GM18909 (cell line): ENCODE measurements at regions not wholly inside any gene's neighbourhood (a gene's known extent, or its start where the extent isn't known, plus 50 kb on each side); places are given as distances from the start of the nearest gene placed in this dataset.
A peak's percentile ranks its signal among the peaks of the same experiment; 100 is the strongest.
"Not testable (repeated sequence)": the region's sequence is repeated elsewhere in the genome, so short reads cannot be mapped to it uniquely, and the experiment has no call there.

Experiments used
- ATAC-seq: cut with Tn5 transposase; IDR thresholded peaks from one replicate; pipeline ENCODE4 v1.9.1; 2021; ENCODE audit warnings: mild to moderate bottlenecking; ENCODE audit not compliant: unreplicated experiment, poor library complexity

- no peak for ATAC-seq
Measured at GRCh38 chr15:58322253-58322652, 109.5 kb upstream of the LIPC start.

DNA sequence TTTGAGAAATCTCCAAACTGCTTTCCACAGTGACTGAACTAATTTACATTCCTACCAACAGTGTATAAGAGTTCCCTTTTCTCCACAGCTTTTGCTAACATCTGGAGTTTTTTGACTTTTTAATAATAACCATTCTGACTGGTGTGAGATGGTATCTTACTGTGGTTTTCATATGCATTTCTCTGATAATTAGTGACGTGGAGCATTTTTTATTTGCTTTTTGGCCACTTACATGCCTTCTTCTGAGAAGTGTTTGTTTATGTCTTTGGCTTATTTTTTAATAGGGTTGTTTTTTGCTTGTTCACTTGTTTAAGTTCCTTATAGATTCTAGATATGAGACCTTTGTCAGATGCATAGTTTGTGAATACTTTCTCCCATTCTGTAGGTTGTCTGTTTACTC is 108.5 kb upstream of the LIPC start:
- ATAC-seq: not testable (repeated sequence)

DNA sequence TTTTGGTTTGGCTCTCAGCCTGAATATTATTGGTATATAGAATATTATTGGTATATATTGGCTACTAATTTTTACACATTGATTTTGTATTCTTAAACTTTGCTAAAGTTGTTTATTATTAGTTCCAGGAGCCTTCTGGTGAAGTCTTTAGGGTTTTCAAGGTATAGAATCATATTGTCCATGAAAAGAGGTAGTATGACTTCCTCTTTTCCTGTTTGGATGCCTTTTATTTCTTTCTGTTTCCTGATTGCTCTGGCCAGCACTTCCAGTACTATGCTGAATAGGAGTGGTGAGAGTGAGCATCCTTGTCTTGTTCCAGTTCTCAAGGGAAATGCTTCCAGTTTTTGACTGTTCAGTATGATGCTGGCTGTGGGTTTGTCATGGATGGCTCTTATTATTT is 107.3 kb upstream of the LIPC start:
- ATAC-seq: no peak

DNA sequence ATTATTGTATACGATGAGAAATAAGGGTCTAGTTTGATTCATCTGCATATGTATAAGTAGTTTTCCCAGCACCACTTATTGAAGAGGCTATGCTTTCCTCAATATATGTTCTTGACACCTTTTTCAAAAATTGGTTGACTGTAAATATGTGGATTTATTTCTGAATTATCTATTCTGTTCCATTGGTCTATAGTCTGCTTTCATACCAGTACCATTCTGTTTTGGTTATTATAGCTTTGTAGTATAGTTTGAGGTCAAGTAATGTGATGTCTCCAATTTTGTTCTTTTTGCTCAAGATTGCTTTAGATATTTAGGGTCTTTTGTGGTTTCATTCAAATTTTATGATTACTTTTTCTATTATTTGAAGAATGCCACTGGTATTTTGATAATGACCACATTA is 103.8 kb upstream of the LIPC start:
- no peak for ATAC-seq

GRCh38 chr15:58329211-58329610 is 102.6 kb upstream of the LIPC start:
- ATAC-seq: no peak

GRCh38 chr15:58329781-58330671 is 101.8 kb upstream of the LIPC start:
- ATAC-seq: no peak

DNA sequence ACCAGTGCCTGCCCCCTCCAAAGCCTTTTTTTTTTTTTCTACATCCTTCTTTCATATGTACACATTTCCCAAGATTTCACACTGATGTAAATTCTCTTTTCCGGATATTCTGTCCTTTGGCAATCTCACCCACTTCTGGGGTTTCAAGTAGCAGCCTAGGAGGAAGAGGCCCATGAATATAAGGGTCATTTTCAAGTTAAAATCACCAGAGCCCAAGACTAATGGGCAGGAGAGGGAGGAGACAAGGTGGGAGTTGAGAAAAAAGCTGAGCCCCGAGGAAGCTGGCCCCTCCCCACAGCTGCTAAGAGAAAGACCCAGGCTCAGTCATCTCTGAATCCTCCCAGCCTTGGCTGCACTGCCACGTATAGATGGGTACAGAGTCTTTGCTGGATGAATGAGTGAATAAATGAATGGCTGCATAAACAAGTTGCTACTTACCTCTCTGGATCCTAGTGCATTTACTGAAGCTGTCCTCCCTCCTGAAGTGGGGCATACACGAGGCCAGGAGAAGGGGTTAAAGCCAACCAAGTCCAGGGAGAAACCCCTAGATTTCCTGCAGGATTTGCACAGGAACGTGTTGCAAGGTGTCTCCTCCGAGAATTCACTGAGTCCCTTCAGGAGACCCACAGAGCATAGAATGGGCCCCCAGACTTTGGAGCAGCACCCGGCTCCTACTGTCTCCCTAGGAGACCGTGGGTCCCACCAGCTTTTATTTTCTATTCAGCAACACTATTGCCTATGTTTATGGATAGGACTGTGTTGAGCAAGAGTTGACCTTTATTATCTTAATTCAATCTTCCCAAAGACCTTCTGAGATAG is 100.8 kb upstream of the LIPC start:
- no peak for ATAC-seq

DNA sequence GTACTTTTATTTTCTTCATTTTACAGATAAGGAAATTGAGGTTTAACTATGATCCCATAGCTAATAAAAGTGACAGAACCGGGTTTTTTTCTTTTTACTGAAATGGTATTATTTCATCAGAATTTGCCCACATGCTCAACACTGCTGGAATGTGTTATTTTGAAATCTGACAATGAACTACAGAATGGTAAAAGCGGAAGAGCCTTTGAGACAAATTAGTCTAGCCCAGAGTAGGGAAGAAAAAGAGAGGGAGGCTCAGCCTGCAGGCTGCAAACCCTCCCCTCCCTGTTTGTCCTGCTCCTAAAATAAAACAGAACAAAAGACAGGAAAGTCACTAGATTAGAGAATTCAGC is 100.3 kb upstream of the LIPC start:
- ATAC-seq: no peak

- ATAC-seq: peak; percentile 80
Measured at GRCh38 chr15:58331913-58332675, 99.7 kb upstream of the LIPC start.

DNA sequence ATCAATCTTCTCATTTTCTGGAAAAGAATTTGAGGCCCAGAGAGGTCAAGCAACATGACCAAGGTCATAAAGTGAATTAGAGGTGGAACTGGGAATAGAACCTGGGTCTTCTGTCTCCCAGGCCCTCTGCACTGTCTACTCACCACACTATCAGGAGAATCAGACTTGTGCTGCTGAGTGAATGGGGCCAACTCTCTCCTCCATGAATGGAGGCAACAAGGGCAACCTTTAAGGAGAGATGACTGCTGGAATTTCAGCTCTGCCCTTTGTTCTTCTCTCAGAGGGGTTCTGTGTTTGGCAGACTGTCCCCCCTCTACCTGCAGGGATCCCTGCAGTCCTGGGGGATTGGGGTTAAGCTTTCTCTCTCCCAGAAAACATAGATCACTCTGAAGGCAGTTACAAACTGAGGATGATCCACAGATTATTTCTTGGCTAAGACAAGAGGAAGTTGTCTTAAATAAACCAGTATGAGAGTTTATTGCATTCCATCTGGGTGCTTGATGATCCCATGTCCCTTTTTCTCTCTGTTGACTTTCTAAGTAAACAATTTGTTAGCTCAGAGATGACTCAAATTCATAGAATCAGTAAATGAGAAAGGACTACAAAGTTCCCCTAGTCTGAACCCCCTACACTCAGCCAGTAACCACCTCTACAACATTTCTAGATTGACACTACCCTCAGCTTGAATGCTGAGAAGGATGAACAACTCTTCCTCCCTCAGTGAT is 99.0 kb upstream of the LIPC start:
- no peak for ATAC-seq

GRCh38 chr15:58334803-58335202 is 97.0 kb upstream of the LIPC start:
- ATAC-seq: no peak

DNA sequence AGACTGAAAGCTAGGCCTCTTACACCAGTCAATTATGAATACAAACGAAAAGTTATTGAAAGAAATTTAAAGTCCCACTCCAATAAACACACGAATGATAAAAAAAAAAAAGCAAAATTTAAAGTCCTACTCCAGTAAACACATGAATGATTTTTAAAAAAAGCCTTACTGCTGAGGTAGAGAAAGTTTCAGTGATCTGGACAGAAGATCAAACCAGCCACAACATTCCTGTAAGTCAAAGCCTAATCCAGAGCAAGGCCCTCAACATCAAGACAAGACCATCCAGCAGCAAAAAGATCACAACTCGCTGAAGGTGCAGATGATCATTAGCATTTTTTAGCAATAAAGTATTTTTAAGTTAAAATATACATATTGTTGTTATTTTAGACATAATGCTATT is 95.6 kb upstream of the LIPC start:
- no peak for ATAC-seq

DNA sequence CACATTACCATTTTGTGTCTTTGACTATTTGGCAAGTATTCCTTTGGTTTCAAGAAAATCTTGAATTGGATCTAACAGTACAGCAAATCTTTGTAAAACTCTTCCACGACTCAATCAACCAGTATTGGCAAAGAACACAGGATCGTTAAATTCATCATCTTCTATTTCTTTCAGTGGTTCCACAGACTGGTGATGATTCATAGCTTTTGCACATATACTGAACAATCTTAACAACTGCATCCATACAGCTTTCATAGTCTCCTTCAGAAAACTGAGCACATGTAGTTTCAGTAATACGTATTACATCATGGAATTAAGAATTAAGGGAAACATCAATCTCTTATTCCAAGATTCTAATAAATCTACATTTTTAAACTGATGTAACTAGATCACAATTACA is 91.6 kb upstream of the LIPC start:
- no peak for ATAC-seq

DNA sequence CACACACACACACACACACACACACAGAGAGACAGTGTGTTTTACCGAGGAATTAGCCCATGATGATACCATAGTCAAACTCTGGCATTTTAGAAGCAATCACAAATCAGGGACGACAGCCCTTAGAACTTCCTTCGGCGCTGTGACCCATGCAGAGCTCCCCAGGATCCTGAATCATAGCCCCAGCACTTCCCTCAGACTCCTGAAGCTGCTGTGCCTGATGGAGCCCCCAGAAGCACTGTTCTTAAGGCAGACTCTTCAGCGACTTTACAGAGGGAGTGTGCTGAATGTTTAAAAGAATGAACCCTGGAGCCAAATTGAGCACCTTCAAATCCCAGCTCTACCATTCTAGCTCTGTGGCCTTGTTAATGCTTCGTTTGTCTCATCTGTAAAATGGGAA is 89.3 kb upstream of the LIPC start:
- no peak for ATAC-seq

DNA sequence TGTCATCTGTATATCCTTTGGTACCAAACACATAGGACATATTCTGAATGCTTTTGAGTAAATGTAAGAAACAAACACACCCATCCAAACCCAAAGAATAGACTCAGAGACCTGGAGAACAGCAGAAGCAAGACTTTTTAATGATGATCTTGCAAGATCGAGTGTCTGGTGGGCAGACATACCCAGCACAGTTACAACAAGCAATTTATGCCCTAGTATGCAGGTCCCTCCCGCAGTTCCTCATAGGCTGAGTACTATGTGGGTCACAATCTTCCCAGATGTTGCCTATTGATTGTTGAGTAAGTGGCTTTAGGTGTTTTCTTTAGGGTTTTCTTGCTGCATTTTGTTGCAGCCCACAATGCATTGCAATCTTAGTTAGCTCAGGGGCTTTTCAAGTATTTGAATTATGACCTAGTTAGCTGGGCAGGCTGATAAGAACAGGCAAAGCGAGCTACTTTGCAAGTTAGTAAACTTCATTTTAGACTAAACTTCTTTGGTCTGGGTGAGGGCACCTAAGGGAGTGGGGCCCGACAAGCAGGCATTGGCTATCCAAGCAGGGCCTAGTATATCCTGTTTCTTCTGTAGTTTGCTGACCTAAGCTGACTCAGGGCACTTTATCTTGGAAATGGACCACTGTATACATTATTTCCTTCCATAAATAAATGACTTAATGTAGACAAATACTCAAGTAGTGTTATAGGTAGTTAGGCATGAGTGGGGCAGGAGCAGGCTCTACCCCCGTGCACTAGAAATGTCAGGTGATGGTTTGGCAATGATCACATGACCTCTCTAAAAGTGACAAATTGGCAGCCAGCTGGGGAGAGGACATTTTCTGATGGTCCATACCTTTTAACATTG is 87.3 kb upstream of the LIPC start:
- ATAC-seq: no peak

- no peak for ATAC-seq
Measured at GRCh38 chr15:58346361-58346760, 85.4 kb upstream of the LIPC start.

DNA sequence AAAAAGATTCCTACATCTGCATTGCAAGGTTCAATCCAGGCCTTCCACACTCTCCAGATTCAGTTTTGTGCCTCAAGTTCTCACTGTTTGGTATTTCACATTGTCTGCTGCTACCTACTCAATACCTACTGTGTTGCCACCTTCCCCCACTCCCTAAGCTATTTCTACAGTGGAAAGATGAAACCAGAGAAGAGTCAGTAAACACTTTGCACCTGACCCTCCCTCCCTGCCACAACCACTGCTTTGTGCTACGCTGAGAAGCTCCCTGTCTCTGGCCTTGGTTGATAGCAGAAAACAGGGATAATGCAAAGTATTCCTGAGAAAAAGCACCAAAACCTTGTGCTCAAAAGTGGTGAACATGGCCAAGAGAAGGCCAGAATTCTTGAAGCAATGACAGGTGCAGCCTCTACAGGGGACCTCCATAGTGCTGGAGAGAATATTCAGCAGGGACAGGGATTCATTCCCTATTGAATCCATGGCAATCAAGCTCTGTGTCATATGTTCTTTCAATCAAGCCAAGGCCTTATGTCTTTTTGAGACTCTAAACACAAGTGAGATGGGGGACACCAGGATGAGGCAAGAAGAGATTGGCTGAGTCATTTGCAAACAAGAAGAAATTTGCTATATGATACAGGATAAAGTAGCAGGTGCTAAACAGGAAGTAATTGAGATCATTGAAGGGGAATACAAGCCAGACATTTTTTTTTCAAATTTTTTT is 83.5 kb upstream of the LIPC start:
- ATAC-seq: no peak

DNA sequence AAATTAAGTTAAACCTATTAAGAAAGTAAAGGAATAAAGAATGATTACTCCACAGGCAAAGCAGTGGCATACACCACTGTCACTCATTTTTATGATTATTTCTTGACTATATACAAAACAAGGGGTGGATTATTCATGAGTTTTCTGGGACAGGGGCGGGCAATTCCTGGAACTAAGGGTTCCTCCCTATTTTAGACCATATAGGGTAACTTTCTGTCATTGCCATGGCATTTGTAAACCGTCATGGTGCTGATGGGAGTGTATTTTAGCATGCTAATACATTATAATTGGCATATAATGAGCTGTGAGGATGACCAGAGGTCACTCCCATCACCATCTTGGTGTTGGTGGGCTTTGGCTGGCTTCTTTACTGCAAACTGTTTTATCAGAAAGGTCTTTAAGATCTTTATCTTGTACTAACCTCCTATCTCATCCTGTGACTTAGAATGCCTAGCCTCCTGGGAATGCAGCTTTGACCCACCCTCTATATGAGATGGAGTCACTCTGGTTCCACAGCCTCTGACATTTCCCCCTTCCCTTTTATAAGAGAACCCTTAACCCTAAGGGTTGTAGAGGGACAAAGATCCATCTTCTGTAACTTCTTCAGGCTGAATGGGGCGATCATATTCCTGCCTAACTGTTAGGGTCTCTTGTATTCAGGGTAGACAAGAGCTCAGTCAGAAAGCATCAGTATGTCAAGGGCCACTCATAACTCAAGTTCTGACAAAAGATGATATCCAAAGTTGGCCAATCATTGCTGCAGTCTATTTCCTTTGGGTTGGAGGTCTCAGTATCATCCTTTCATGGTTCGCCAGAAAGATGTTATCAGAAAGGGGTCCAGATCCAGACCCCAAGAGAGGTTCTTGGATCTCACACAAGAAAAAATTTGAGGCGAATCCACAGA is 79.5 kb upstream of the LIPC start:
- no peak for ATAC-seq
